Endothelial cell of umbilical vein (primary cell): ENCODE measurements at regions not wholly inside any gene's neighbourhood (a gene's known extent, or its start where the extent isn't known, plus 50 kb on each side); places are given as distances from the start of the nearest gene placed in this dataset.
"Not testable (repeated sequence)": the region's sequence is repeated elsewhere in the genome, so short reads cannot be mapped to it uniquely, and the experiment has no call there.

Experiments
- BruUV-seq: library from RNA; stranded (reverse); fragments of 400-500 nt; replicated peaks from 2 replicates; lab custom pipeline; 2021; lab: Mats Ljungman, UMichigan
- CTCF ChIA-PET: fragments of 300-600, 350-600 bp; sonication (Branson Sonifier 250); formaldehyde crosslinking; loops from one replicate; lab custom pipeline; 2021; ENCODE audit warnings: antibody characterized with exemption, inconsistent platforms; lab: Charles Lee
- POLR2A ChIA-PET: fragments of 300-600, 350-600 bp; sonication (Branson Sonifier 250); formaldehyde crosslinking; loops from one replicate; lab custom pipeline; 2021; ENCODE audit warnings: antibody characterized with exemption, inconsistent platforms; lab: Charles Lee
- DNase-seq: peaks from one replicate; pipeline ENCODE4 v3.0.0-alpha.2; 2011; ENCODE audit warnings: low read depth, low spot score
- FAIRE-seq: peaks from 2 replicates; lab custom pipeline; 2011; peaks lifted over from hg19 to GRCh38; lab: Jason Lieb, UNC
- H2AFZ ChIP-seq: 2 replicates; pipeline ENCODE4 v1.6.0; 2012; ENCODE audit warnings: low read depth, low read length, control low read depth, inconsistent platforms
- H3K27ac ChIP-seq: 2 replicates; pipeline ENCODE4 v1.5.1; 2011; ENCODE audit warnings: low read depth, mild to moderate bottlenecking, control low read depth, low read length, moderate library complexity; ENCODE audit not compliant: insufficient read depth
- H3K27me3 ChIP-seq, 2 experiments: 2 replicates each; pipeline versions ENCODE4 v1.6.0 to v1.6.1; 2011; ENCODE audit warnings: low read length in 2 of 2, mixed read lengths in 1 of 2; ENCODE audit not compliant: control insufficient read depth in 2 of 2, insufficient read depth in 2 of 2
- H3K36me3 ChIP-seq, 2 experiments: 2 replicates in 1 of 2; 3 replicates in 1 of 2; pipeline ENCODE4 v1.5.1; 2011; ENCODE audit warnings: low read length in 2 of 2, mild to moderate bottlenecking in 1 of 2, moderate library complexity in 1 of 2; ENCODE audit not compliant: control insufficient read depth in 2 of 2, insufficient read depth in 2 of 2; ENCODE audit errors: extremely low read depth in 1 of 2
- H3K4me1 ChIP-seq: 3 replicates; pipeline ENCODE4 v1.5.1; 2011; ENCODE audit warnings: mild to moderate bottlenecking, low read length; ENCODE audit not compliant: control insufficient read depth, insufficient read depth; ENCODE audit errors: extremely low read depth
- H3K4me2 ChIP-seq: 2 replicates; pipeline ENCODE4 v1.6.1; 2011; ENCODE audit warnings: low read length, control low read depth, mixed read lengths; ENCODE audit not compliant: insufficient read depth
- H3K4me3 ChIP-seq, 3 experiments: fragments of 200-600 bp in 1 of 3; sonication (generic), shearing (Covaris generic) in 1 of 3; replicated peaks in 1 of 3; 2 replicates each; pipeline ENCODE4 v1.5.1; 2011 to 2016; ENCODE audit warnings: control low read depth in 3 of 3, low read length in 3 of 3, mild to moderate bottlenecking in 2 of 3, inconsistent platforms in 1 of 3, low read depth in 1 of 3, moderate library complexity in 1 of 3; ENCODE audit not compliant: insufficient read depth in 1 of 3
- H3K79me2 ChIP-seq: 2 replicates; pipeline ENCODE4 v1.6.0; 2012; ENCODE audit warnings: low read length, inconsistent platforms; ENCODE audit not compliant: control insufficient read depth, insufficient read depth
- H3K9ac ChIP-seq: replicated peaks from 2 replicates; pipeline ENCODE3; 2011; ENCODE audit warnings: low read length, control low read depth; ENCODE audit not compliant: insufficient read depth; ENCODE audit errors: extremely low read depth
- H3K9me1 ChIP-seq: replicated peaks from 3 replicates; pipeline ENCODE4 v1.6.0; 2011; ENCODE audit warnings: mild to moderate bottlenecking, low read length; ENCODE audit not compliant: control insufficient read depth, insufficient read depth; ENCODE audit errors: extremely low read depth
- H3K9me3 ChIP-seq: replicated peaks from 2 replicates; pipeline ENCODE4 v1.5.1; 2012; ENCODE audit warnings: low read length, inconsistent platforms; ENCODE audit not compliant: control insufficient read depth, insufficient read depth
- H4K20me1 ChIP-seq: replicated peaks from 2 replicates; pipeline ENCODE3; 2011; ENCODE audit warnings: mild to moderate bottlenecking, low read length; ENCODE audit not compliant: control insufficient read depth, insufficient read depth; ENCODE audit errors: extremely low read depth
- CTCF ChIP-seq, 2 donors: IDR thresholded peaks; 1 replicate in 1 of 2; 2 replicates in 1 of 2; pipeline ENCODE4 v1.5.1; 2011; ENCODE audit warnings: low read length in 2 of 2, mild to moderate bottlenecking in 2 of 2, moderate library complexity in 2 of 2, control low read depth in 1 of 2, inconsistent platforms in 1 of 2, low read depth in 1 of 2; ENCODE audit not compliant: insufficient read depth in 1 of 2; ENCODE audit errors: extremely low read depth in 1 of 2
- EZH2 ChIP-seq: IDR thresholded peaks from 2 replicates; pipeline ENCODE4 v1.6.1; 2012; ENCODE audit warnings: borderline replicate concordance, low read depth, mild to moderate bottlenecking, moderate library complexity, low read length, inconsistent platforms; ENCODE audit not compliant: severe bottlenecking
- FOS ChIP-seq: IDR thresholded peaks from 2 replicates; pipeline ENCODE4 v1.6.1; 2011; ENCODE audit warnings: mild to moderate bottlenecking, low read length, moderate library complexity, borderline replicate concordance; ENCODE audit not compliant: insufficient read depth
- GATA2 ChIP-seq: IDR thresholded peaks from 2 replicates; pipeline ENCODE4 v1.7.0; 2011; ENCODE audit warnings: low read depth, mild to moderate bottlenecking, moderate library complexity, mixed read lengths, low read length; ENCODE audit not compliant: insufficient read length, insufficient read depth
- JUN ChIP-seq: IDR thresholded peaks from 2 replicates; pipeline ENCODE4 v1.6.1; 2011; ENCODE audit warnings: borderline replicate concordance, low read depth; ENCODE audit not compliant: insufficient read length, insufficient read depth
- MAX ChIP-seq: IDR thresholded peaks from 2 replicates; pipeline ENCODE4 v1.6.1; 2011; ENCODE audit not compliant: insufficient read depth, insufficient read length
- MYC ChIP-seq: IDR thresholded peaks from one replicate; pipeline ENCODE4 v1.6.1; 2011; ENCODE audit warnings: mild to moderate bottlenecking, low read depth, low read length
- POLR2A ChIP-seq: IDR thresholded peaks from 2 replicates; pipeline ENCODE4 v1.6.1; 2012; ENCODE audit warnings: low read depth, mild to moderate bottlenecking, control low read depth, low read length
- POLR2AphosphoS5 ChIP-seq: IDR thresholded peaks from 2 replicates; pipeline ENCODE4 v1.6.1; 2012; ENCODE audit warnings: low read depth, mild to moderate bottlenecking, control low read depth, low read length, moderate library complexity; ENCODE audit not compliant: insufficient read depth
- dilution Hi-C: fragments of 300-500 bp; cut with MboI; formaldehyde crosslinking; loops from one replicate; pipeline ENCODE4 v1.15.0; 2019; ENCODE audit warnings: low sequenced_read_pairs; ENCODE audit not compliant: extremely low pct_ligation_motif_present
- intact Hi-C: fragments of 100-400 bp; cut with micrococcal nuclease; formaldehyde crosslinking; loops from one replicate; pipeline ENCODE4 v1.10.0; 2022

GRCh38 chr5:63732880-63733279 lies 229.4 kb downstream of the HTR1A start:
- FAIRE-seq, H3K79me2 ChIP-seq, H3K4me1 ChIP-seq, DNase-seq, H3K27me3 ChIP-seq, H3K9me3 ChIP-seq, intact Hi-C loops, dilution Hi-C loops, H3K27ac ChIP-seq, H4K20me1 ChIP-seq, H3K9ac ChIP-seq, H3K4me2 ChIP-seq, H3K4me3 ChIP-seq, BruUV-seq, CTCF ChIA-PET, H3K36me3 ChIP-seq, H3K9me1 ChIP-seq, POLR2A ChIA-PET, H2AFZ ChIP-seq: not testable (repeated sequence)

GRCh38 chr5:63727583-63727982 lies 234.7 kb downstream of the HTR1A start:
- H3K27me3 ChIP-seq, result no peaks in the 10 kb centered on the region
- BruUV-seq, result no TSS peak
- POLR2A ChIA-PET, result no interaction called here
- no peak overlapping the region for H3K9ac ChIP-seq
- no peak for DNase-seq
- H3K4me2 ChIP-seq, result no peak overlapping the region
- CTCF ChIA-PET, result no interaction called here
- H3K79me2 ChIP-seq, result no peaks in the 10 kb centered on the region
- no peak for FAIRE-seq
- no peaks in the 10 kb centered on the region for H4K20me1 ChIP-seq
- H2AFZ ChIP-seq, result no peak overlapping the region
- TF ChIP-seq CTCF (IDR thresholded peaks at IDR 0.05; ENCODE audit: extremely low read depth in 1 of 2, insufficient read depth in 1 of 2, low read depth in 1 of 2, low read length in 2 of 2) (no peak), MAX (no peak), FOS (no peak), POLR2A (no peak), JUN (no peak), EZH2 (no peak), POLR2AphosphoS5 (no peak), GATA2 (no peak), MYC (no peak)
- dilution Hi-C loops (no loop called here), intact Hi-C loops (no loop called here)
- no peaks in the 10 kb centered on the region for H3K9me1 ChIP-seq
- H3K4me3 ChIP-seq, result no peak overlapping the region
- H3K27ac ChIP-seq, result no peak overlapping the region
- H3K9me3 ChIP-seq, result no peaks in the 10 kb centered on the region
- no peaks in the 10 kb centered on the region for H3K4me1 ChIP-seq
- H3K36me3 ChIP-seq, result no peaks in the 10 kb centered on the region
